Activated CD8-positive, alpha-beta T cell treated with anti-CD3 and anti-CD28 coated beads for 36 hours (primary cell): ENCODE measurements at regions not wholly inside any gene's neighbourhood (a gene's known extent, or its start where the extent isn't known, plus 50 kb on each side); places are given as distances from the start of the nearest gene placed in this dataset.

ENCODE experiments used
- ATAC-seq: fragments of 200-7000 bp; cut with Tn5 transposase; one replicate; pipeline ENCODE4 v1.10.0; 2021; ENCODE audit warnings: mild to moderate bottlenecking, moderate library complexity
- CTCF ChIA-PET: fragments of 350-600 bp; sonication (Branson Sonifier 250); formaldehyde crosslinking; loops from one replicate; lab custom pipeline; 2021; ENCODE audit warnings: antibody characterized with exemption; lab: Charles Lee
- POLR2A ChIA-PET: fragments of 350-600 bp; sonication (Branson Sonifier 250); formaldehyde crosslinking; loops from one replicate; lab custom pipeline; 2021; ENCODE audit warnings: antibody characterized with exemption; lab: Charles Lee
- DNase-seq: peaks from one replicate; pipeline ENCODE4 v3.0.0-alpha.2; 2020
- H3K27ac Mint-ChIP-seq: one replicate; pipeline ENCODE4 v1.8.0; 2021; ENCODE audit warnings: mild to moderate bottlenecking, mixed read lengths
- H3K27me3 Mint-ChIP-seq: one replicate; pipeline ENCODE4 v1.8.0; 2021; ENCODE audit warnings: mixed read lengths
- H3K36me3 Mint-ChIP-seq: one replicate; pipeline ENCODE4 v1.8.0; 2021; ENCODE audit warnings: low read depth, mixed read lengths
- H3K4me1 Mint-ChIP-seq: one replicate; pipeline ENCODE4 v1.8.0; 2021; ENCODE audit warnings: low read depth, mixed read lengths
- H3K4me3 Mint-ChIP-seq: one replicate; pipeline ENCODE4 v1.8.0; 2021; ENCODE audit warnings: mild to moderate bottlenecking, moderate library complexity, mixed read lengths
- H3K9me3 Mint-ChIP-seq: one replicate; pipeline ENCODE4 v1.8.0; 2021; ENCODE audit warnings: mixed read lengths
- intact Hi-C: fragments of 100-400 bp; cut with micrococcal nuclease; formaldehyde crosslinking; loops from one replicate; pipeline ENCODE4 v1.10.0; 2022
- TF ChIP-seq, protein P1 (sequence below): fragments of 200-600 bp; IDR thresholded peaks from one replicate; pipeline ENCODE4 v1.8.0; 2022; ENCODE audit warnings: antibody characterized with exemption, mild to moderate bottlenecking

DNA sequence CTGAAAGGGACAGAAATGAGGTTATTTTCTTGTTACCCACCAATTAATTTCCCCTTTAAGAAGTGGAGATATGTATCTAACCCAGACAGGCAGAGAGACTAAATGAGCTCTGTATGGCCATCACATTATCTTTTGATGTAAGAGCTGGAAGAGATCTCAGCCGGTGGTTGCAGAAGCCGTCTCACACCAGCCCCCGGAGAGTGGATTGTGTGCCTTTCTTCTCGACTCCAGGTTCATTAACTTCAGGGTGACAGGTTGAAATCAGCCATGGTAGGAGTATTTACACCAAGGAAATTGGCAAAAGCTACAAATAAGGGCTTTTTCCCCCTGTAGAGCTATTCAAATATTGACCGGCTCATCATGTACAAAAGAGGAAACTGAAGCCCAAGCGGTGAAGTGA lies 580.3 kb upstream of the CADM1 start:
- DNase-seq (no peak), ATAC-seq (no peak)
- intact Hi-C loops: no loop called here
- TF ChIP-seq, protein P1, sequence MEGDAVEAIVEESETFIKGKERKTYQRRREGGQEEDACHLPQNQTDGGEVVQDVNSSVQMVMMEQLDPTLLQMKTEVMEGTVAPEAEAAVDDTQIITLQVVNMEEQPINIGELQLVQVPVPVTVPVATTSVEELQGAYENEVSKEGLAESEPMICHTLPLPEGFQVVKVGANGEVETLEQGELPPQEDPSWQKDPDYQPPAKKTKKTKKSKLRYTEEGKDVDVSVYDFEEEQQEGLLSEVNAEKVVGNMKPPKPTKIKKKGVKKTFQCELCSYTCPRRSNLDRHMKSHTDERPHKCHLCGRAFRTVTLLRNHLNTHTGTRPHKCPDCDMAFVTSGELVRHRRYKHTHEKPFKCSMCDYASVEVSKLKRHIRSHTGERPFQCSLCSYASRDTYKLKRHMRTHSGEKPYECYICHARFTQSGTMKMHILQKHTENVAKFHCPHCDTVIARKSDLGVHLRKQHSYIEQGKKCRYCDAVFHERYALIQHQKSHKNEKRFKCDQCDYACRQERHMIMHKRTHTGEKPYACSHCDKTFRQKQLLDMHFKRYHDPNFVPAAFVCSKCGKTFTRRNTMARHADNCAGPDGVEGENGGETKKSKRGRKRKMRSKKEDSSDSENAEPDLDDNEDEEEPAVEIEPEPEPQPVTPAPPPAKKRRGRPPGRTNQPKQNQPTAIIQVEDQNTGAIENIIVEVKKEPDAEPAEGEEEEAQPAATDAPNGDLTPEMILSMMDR: no peak
- H3K36me3 Mint-ChIP-seq: no peaks in the 10 kb centered on the region
- ChIA-PET CTCF (no interaction called here), POLR2A (no interaction called here)
- peaks cover 5% of the 10 kb centered on the region for H3K27me3 Mint-ChIP-seq
- H3K4me3 Mint-ChIP-seq: no peak overlapping the region
- no peak overlapping the region for H3K27ac Mint-ChIP-seq
- no peaks in the 10 kb centered on the region for H3K4me1 Mint-ChIP-seq
- H3K9me3 Mint-ChIP-seq: no peaks in the 10 kb centered on the region

DNA sequence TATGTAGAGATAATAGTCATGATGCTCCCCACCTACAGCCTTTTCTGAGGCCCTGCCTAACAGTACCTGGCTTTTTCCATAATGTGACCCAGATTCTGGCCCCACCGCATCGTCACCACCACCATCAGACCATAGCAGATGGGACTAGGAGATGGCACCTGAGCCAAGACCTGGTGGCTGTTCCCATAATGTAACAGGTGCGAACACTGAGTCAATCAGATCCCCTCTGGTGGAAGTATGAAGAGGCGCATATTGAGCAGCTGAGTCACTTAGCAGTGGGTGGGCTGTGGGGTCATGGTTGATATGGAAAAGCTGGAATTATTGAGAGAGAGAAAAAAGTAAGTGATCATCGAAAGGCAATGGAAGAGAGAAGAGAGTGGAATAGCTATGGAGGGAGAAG lies 578.0 kb upstream of the CADM1 start:
- no peaks in the 10 kb centered on the region for H3K36me3 Mint-ChIP-seq
- DNase-seq (no peak), ATAC-seq (no peak)
- no peak overlapping the region for H3K27ac Mint-ChIP-seq
- H3K4me1 Mint-ChIP-seq: no peaks in the 10 kb centered on the region
- intact Hi-C loops: no loop called here
- ChIA-PET POLR2A (no interaction called here), CTCF (interaction anchor here (1.0 kb wide), 1 partner anchor 142 kb away, joined by 3 read pairs; no protein-coding TSS in a partner anchor)
- TF ChIP-seq, protein P1: no peak
- no peaks in the 10 kb centered on the region for H3K9me3 Mint-ChIP-seq
- H3K4me3 Mint-ChIP-seq: no peak overlapping the region
- H3K27me3 Mint-ChIP-seq: peaks cover 5% of the 10 kb centered on the region

DNA sequence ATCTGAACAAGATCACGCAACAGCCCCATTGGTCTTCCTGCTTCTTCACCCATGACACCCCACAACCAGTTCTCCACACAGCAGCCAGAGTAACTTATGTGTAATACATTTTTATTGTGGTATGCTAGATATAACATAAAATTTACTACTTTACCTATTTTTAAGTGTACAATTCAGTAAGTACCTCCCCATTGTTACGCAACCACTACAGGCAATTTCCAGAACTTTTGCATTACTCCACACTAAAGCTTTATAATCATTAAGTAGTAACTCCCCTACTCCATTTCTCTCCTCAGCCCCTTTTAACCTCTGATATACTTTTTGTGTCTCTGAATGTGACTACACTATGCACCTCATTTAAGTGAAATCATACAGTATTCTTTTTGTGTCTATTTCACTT lies 575.4 kb upstream of the CADM1 start:
- ATAC-seq (no peak), DNase-seq (no peak)
- Mint-ChIP-seq H3K27ac (no peak overlapping the region), H3K36me3 (no peaks in the 10 kb centered on the region), H3K4me3 (no peak overlapping the region), H3K27me3 (peaks cover 5% of the 10 kb centered on the region), H3K4me1 (no peaks in the 10 kb centered on the region), H3K9me3 (no peaks in the 10 kb centered on the region)
- intact Hi-C loops: no loop called here
- ChIA-PET POLR2A (no interaction called here), CTCF (no interaction called here)
- TF ChIP-seq, protein P1: no peak

DNA sequence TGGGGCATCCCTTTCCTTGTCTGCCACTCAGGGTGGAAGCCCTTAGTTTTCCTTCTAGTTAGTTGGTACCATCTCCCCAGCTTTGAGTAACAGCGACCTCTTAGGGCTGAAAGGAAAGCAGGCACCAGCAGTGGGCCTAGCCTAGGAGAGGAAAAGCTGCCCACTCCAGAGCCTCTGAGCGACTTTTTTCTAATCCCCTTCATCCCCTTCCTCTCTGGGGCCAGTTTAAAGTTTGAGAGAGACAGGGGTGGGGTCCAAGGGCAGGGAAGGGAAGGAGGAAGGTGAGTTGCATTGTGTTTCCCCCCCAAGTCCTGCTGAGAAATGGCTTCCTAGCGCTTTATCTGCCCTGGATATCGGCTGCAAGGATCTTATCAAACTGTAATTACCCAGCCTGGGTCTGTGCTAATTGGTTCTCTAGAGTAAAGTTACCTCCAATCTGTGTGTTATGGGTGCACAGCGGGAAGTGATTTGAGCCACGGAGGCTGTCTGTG lies 573.9 kb upstream of the CADM1 start:
- Mint-ChIP-seq H3K27ac (no peak overlapping the region), H3K36me3 (no peaks in the 10 kb centered on the region), H3K27me3 (peaks cover 4% of the 10 kb centered on the region), H3K4me3 (no peak overlapping the region), H3K9me3 (no peaks in the 10 kb centered on the region), H3K4me1 (no peaks in the 10 kb centered on the region)
- POLR2A ChIA-PET: no interaction called here
- DNase-seq: no peak
- CTCF ChIA-PET: no interaction called here
- ATAC-seq: no peak
- TF ChIP-seq, protein P1: no peak
- intact Hi-C loops: no loop called here

DNA sequence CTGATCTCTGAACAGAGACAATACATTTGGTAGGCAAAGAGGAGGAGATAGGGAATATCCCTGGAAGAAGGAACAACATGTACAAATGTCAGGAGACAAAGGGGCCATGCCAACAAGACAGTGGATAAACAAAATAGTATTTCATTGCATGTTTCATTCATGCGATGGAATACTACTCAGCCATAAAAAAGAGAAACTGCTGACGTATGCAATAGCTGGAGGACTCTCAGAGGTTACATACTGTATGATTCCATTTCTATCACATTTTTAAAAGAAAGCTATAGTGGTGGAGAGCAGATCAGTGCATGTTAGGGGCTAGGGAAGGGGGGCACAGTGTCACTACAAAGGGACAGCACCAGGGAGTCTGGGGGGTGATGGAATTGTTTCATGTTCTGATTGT lies 572.9 kb upstream of the CADM1 start:
- no peak overlapping the region for H3K4me3 Mint-ChIP-seq
- no peak for DNase-seq
- H3K27ac Mint-ChIP-seq: no peak overlapping the region
- TF ChIP-seq, protein P1: no peak
- CTCF ChIA-PET: no interaction called here
- H3K4me1 Mint-ChIP-seq: no peaks in the 10 kb centered on the region
- H3K36me3 Mint-ChIP-seq: no peaks in the 10 kb centered on the region
- no peak for ATAC-seq
- POLR2A ChIA-PET: no interaction called here
- no peaks in the 10 kb centered on the region for H3K9me3 Mint-ChIP-seq
- H3K27me3 Mint-ChIP-seq: peaks cover 2% of the 10 kb centered on the region
- intact Hi-C loops: no loop called here
